ENCODE measurements at regions not wholly inside any gene's neighbourhood (a gene's known extent, or its start where the extent isn't known, plus 50 kb on each side); places are given as distances from the start of the nearest gene placed in this dataset.

GRCh38 chr6:114648847-114649246 lies 306.0 kb upstream of the HS3ST5 start:
- no peak for TF ChIP-seq CTCF (IDR thresholded peaks at IDR 0.05 in 2 of 3, conservative IDR thresholded peaks at IDR 0.05 in 1 of 3; ENCODE audit: insufficient read depth in 2 of 3, low read depth in 1 of 3, low read length in 3 of 3)
- no peak for TF ChIP-seq KLF1 (tag; IDR thresholded peaks at IDR 0.05)
- no peak for TF ChIP-seq HDAC2 (IDR thresholded peaks at IDR 0.05)
- no peak for TF ChIP-seq TCF7L2 (IDR thresholded peaks at IDR 0.05; ENCODE audit: low read depth, low read length)
- no peak for TF ChIP-seq SETDB1 (IDR thresholded peaks at IDR 0.05; ENCODE audit: low read length)
- no peak for TF ChIP-seq SMARCE1 (IDR thresholded peaks at IDR 0.05)
- no peak for TF ChIP-seq RAD21 (CRISPR knock-in tag; conservative IDR thresholded peaks at IDR 0.05 in 1 of 2, IDR thresholded peaks at IDR 0.05 in 1 of 2)
- no peak for TF ChIP-seq TSHZ1 (CRISPR knock-in tag; IDR thresholded peaks at IDR 0.05)
- TF ChIP-seq E2F4 (CRISPR knock-in tag; IDR thresholded peaks at IDR 0.05; ENCODE audit: low read depth) = no peak
- no peak for TF ChIP-seq GABPA (tag; conservative IDR thresholded peaks at IDR 0.05; ENCODE audit: low read depth)
- TF ChIP-seq FOXK2 (conservative IDR thresholded peaks at IDR 0.05 in 1 of 2, IDR thresholded peaks at IDR 0.05 in 1 of 2; ENCODE audit: low read depth in 2 of 2) = no peak
- no peak for TF ChIP-seq SMC3 (conservative IDR thresholded peaks at IDR 0.05; ENCODE audit: insufficient read depth, low read depth, low read length)

Measured in K562 (cell line).